A549 (cell line): ENCODE measurements at regions not wholly inside any gene's neighbourhood (a gene's known extent, or its start where the extent isn't known, plus 50 kb on each side); places are given as distances from the start of the nearest gene placed in this dataset.

Source experiments
- CBX2 ChIP-seq: fragments of 200-600 bp; sonication (generic); IDR thresholded peaks from 2 replicates; pipeline ENCODE4 v1.6.1; 2016; ENCODE audit warnings: low read depth, mild to moderate bottlenecking, borderline replicate concordance
- CEBPB ChIP-seq, 2 experiments: fragments of >200 bp in 1 of 2; sonication (Bioruptor Twin) in 1 of 2; formaldehyde crosslinking in 1 of 2; IDR thresholded peaks; 2 replicates each; pipeline ENCODE4 v1.6.1; 2012 to 2016
- CTCF ChIP-seq: fragments of >200 bp; sonication (Bioruptor Twin); formaldehyde crosslinking; IDR thresholded peaks from 3 replicates; pipeline ENCODE4 v1.5.1; 2016
- EP300 ChIP-seq, 2 experiments: fragments of >200 bp; sonication (Bioruptor Twin); formaldehyde crosslinking; IDR thresholded peaks; 2 replicates in 1 of 2; 3 replicates in 1 of 2; pipeline ENCODE4 v1.6.1; 2016 to 2017
- HDAC2 ChIP-seq: fragments of 200-600 bp; sonication (generic); IDR thresholded peaks from 2 replicates; pipeline ENCODE4 v1.6.1; 2016
- MAFK ChIP-seq: fragments of 450-650 bp; IDR thresholded peaks from 2 replicates; pipeline ENCODE4 v1.6.1; 2014; ENCODE audit not compliant: partially characterized antibody
- MYC ChIP-seq: IDR thresholded peaks from 2 replicates; pipeline ENCODE4 v1.6.1; 2012; ENCODE audit warnings: mild to moderate bottlenecking, inconsistent platforms, low read length, improper control_type of control experiment, borderline replicate concordance
- PHF8 ChIP-seq: fragments of 200-600 bp; sonication (generic); IDR thresholded peaks from 2 replicates; pipeline ENCODE4 v1.6.1; 2016; ENCODE audit warnings: low read depth, mild to moderate bottlenecking, antibody characterized with exemption, moderate library complexity, borderline replicate concordance
- REST ChIP-seq: fragments of 200-600 bp; sonication (generic); IDR thresholded peaks from 2 replicates; pipeline ENCODE4 v1.6.1; 2016; ENCODE audit warnings: antibody characterized with exemption, mild to moderate bottlenecking, moderate library complexity
- RFX5 ChIP-seq: fragments of 450-650 bp; IDR thresholded peaks from 2 replicates; pipeline ENCODE4 v1.7.1; 2014; ENCODE audit warnings: antibody characterized with exemption, mild to moderate bottlenecking, moderate library complexity
- SMC3 ChIP-seq: fragments of >200 bp; sonication (Bioruptor Twin); formaldehyde crosslinking; IDR thresholded peaks from 3 replicates; pipeline ENCODE4 v1.6.1; 2018; ENCODE audit warnings: inconsistent platforms
- SREBF2 ChIP-seq: fragments of 450-650 bp; IDR thresholded peaks from 2 replicates; pipeline ENCODE4 v1.6.1; 2014; ENCODE audit warnings: mild to moderate bottlenecking, moderate library complexity
- ZSCAN20 ChIP-seq: fragments of 250-450 bp; sonication (Bioruptor Pico); IDR thresholded peaks from 2 replicates; pipeline ENCODE4 v1.8.0; 2022; ENCODE audit warnings: mild to moderate bottlenecking, moderate library complexity
- TF ChIP-seq, protein P1 (sequence below): IDR thresholded peaks from 2 replicates; pipeline ENCODE4 v1.6.1; 2012; ENCODE audit warnings: low read depth, borderline replicate concordance

DNA sequence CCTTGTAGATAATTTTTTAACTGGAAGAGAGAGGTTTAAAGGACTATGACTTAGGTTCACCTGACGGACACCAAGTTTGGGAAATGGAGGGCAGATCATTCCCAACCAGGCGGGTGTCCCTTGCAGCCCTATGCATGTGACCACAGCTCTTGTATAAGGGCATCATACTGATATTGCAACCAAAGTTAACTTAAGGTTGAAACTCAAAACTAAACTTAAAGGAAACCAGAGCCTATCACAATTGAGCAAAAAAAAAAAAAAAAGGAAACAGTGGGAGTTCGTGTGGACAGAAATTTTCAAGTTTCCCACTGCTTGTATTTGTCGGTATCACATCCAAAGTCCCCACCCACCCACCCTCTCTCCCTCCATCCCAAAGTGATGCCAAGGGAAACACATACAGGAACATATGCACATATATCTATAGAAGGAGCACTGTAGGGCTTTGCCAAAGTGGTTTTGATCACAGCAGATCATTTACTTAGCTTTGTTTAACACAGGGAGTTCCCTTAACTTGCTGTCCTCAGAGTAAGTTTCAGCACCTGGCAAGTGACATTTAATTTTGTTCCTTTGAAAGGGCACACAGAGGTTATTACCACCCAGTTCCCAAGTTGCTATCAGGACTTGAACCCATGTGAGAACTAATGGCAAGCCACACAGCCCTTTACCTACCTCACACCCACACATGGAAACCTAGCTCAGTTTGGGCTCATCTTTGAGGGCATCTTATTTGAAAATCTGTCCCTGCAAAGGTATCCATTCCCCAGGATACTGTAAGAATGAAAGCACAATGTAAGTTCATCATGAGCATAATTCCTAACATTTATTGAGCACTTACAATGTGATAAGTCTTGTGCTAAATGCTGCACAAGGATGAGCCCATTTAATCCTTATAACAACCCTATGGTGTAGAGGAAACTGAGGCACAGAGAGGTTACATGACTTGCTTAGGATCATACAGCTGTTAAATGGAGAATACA lies 204.5 kb upstream of the CMC1 start:
- TF ChIP-seq CBX2 (no peak), PHF8 (no peak), EP300 (IDR thresholded peaks at IDR 0.05) (no peak), REST (no peak), CTCF (no peak), SREBF2 (no peak), RFX5 (no peak), MYC (no peak), CEBPB (IDR thresholded peaks at IDR 0.05) (no peak), MAFK (no peak), SMC3 (no peak), HDAC2 (no peak), ZSCAN20 (CRISPR knock-in tag) (no peak)
- TF ChIP-seq, protein P1, sequence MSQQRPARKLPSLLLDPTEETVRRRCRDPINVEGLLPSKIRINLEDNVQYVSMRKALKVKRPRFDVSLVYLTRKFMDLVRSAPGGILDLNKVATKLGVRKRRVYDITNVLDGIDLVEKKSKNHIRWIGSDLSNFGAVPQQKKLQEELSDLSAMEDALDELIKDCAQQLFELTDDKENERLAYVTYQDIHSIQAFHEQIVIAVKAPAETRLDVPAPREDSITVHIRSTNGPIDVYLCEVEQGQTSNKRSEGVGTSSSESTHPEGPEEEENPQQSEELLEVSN: no peak
